SK-N-MC (cell line): ENCODE measurements at regions not wholly inside any gene's neighbourhood (a gene's known extent, or its start where the extent isn't known, plus 50 kb on each side); places are given as distances from the start of the nearest gene placed in this dataset.

ENCODE experiments used
- EZH2 ChIP-seq: fragments of 200-600 bp; sonication (generic); IDR thresholded peaks from one replicate; pipeline ENCODE4 v1.6.1; 2017; ENCODE audit warnings: antibody characterized with exemption
- POLR2AphosphoS5 ChIP-seq: IDR thresholded peaks from 2 replicates; pipeline ENCODE4 v1.6.1; 2012; ENCODE audit warnings: mild to moderate bottlenecking, low read depth, low read length, borderline replicate concordance

GRCh38 chr3:187587076-187587475, 83.1 kb downstream of the SST start:
- TF ChIP-seq POLR2AphosphoS5 (no peak), EZH2 (no peak)
